GM18505 (cell line): ENCODE measurements at regions not wholly inside any gene's neighbourhood (a gene's known extent, or its start where the extent isn't known, plus 50 kb on each side); places are given as distances from the start of the nearest gene placed in this dataset.

Experiments
- ATAC-seq: cut with Tn5 transposase; IDR thresholded peaks from one replicate; pipeline ENCODE4 v1.9.1; 2021; ENCODE audit not compliant: unreplicated experiment
- POLR2A ChIP-seq: IDR thresholded peaks from 4 replicates; pipeline ENCODE4 v1.6.1; 2011; ENCODE audit warnings: borderline replicate concordance; ENCODE audit not compliant: insufficient read depth, insufficient read length; ENCODE audit errors: extremely low read depth

DNA sequence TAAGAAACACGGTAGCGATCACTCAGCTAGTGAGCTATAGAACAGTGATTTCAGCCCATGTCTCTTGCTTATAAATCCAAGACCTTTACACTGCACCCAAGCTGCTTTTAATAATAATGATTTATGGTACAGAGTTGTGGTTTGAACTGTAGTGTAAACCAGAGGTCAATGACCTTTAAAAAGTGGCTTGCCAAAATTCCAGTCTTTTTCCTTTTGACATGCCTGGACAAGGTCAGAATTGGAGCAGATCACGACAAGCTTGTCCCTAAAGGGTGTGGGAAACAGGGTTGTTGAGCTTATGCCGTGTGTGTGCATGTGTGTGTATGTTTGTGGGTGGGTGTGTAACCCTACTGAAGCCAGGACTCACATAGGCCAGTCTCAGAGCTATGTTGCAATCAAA is 225.3 kb upstream of the CLINT1 start:
- TF ChIP-seq POLR2A, result no peak
- ATAC-seq, result no peak

DNA sequence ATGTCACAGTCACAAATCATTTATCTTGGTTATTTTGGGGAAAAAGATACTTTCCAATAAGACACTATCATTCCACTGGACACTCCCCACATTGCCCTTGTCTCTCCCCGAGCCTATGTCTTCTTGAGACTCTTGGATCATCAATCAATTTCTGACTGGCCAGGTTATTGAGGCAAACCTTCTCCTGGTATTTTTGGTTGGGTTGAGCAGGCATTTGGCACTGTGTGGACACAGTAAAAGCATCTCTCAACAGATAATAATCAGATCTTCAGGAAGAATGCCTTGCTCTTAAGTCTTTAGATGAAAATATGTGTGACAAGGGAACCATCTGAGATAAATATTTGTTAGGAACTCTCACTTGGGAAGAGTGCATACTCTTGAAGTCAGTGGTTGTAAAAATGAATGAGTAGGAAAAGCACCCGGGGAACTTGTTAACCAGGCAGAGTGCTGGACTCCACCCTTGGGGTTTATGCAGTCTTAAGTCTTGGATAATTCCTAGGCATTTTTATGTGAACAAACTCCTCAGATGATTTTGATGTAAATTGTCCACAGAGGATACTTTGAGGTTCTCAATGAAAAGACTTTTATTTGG is 223.8 kb upstream of the CLINT1 start:
- ATAC-seq, result no peak
- no peak for TF ChIP-seq POLR2A

DNA sequence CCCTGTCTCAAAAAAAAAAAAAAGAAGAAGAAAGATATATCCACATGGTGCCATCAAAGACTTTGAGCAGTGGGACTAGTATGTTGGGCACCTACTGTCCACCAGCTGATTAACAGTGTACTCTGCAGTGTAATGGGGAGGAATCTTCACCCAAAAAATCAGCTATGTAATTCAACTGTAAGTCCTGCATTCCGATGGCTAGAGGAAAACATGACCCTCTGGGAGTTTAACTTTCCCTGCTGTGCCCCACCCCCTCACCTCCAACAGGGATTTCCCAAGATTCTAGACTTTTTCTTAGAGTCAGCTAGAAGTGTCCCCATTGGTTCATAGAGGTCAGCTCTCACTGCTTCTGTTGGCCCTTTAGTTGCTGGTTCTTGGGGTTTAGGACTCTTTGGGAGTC is 221.2 kb upstream of the CLINT1 start:
- no peak for ATAC-seq
- no peak for TF ChIP-seq POLR2A

- TF ChIP-seq POLR2A, result no peak
- no peak for ATAC-seq
Measured at GRCh38 chr5:158079097-158079496, 220.2 kb upstream of the CLINT1 start.

- no peak for ATAC-seq
- TF ChIP-seq POLR2A, result no peak
Measured at GRCh38 chr5:158074992-158075769, 216.2 kb upstream of the CLINT1 start.

GRCh38 chr5:158074597-158074991 is 215.6 kb upstream of the CLINT1 start:
- TF ChIP-seq POLR2A, result no peak

GRCh38 chr5:158070859-158071258 is 211.9 kb upstream of the CLINT1 start:
- no peak for TF ChIP-seq POLR2A
- no peak for ATAC-seq

More at GRCh38 chr5:158074597-158074991, 215.6 kb upstream of the CLINT1 start:
- no peak for ATAC-seq

DNA sequence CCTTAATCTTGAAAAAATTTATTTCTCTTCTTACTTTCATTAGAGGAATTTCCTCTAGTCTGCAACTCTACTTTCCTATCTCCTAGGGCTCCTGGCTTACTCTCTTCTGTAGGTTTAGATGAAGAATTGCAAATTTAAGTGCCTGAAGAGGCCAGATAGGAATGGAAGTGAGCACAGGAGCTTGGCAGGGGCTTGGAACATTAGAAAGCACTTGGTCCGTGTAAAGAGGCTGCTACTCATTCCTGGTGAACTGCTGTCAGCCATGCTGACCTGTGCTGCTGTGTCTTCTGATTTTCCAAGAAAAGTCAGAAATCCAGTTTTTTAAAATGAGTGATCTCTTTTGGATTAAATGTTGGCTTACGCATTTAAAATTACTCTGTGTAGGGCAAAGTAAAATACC is 210.9 kb upstream of the CLINT1 start:
- no peak for ATAC-seq
- TF ChIP-seq POLR2A, result no peak

GRCh38 chr5:158068964-158069363 is 210.0 kb upstream of the CLINT1 start:
- ATAC-seq, result no peak
- TF ChIP-seq POLR2A, result no peak

DNA sequence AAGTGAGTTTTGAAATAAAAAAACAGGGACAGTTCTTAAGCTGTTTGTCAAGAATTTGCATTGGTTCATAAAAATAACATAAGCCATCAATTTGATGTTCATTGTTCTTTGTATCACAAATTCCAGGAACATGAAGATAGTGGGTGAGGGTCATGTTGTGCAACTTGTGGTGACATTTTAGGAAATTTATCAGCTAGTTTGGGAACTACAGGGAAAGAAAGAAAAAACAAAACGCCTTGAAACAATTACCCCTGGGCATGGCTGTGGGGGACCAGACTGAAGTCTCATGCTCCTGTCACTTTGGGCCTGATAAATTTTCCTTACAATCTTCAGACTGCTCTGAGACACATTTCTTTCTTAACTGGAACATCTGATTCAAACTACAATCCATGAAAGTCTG is 207.1 kb upstream of the CLINT1 start:
- no peak for TF ChIP-seq POLR2A
- ATAC-seq, result no peak

DNA sequence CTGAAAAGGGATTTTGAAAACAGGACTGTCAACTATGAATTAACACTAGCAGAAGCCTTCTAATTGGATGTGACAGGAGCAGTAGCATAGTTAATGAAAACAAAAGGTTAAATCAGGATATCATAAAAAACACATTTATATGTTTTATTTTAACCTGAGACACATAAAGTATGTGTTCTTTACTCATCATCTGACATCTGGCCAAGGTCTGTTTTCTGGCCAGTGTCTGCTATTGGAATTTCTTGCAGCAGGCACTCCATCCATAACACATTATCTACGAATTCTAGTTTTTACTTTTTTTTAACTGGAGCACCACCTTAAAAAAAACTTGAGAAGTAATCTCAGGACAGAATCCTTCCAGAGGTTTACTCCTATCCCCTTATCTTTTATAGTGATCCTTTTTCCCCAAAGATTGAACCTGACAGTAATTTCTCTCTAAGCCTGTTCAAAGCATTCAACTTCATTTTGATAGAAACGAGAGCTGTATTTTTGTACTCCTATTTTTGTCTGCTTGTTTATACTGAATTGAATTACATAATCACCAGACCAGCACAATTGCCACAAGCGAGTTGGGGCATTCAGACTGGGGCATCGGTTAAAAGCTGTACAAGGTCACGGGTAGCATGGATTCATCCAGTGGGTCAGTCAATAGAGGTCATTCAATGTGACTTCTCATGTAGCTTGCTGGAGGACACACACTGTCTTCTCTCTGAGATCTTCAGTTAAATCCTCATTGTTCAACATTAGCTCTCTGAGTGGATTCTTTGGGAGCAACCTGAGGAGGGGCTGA is 205.6 kb upstream of the CLINT1 start:
- no peak for ATAC-seq
- TF ChIP-seq POLR2A, result no peak

DNA sequence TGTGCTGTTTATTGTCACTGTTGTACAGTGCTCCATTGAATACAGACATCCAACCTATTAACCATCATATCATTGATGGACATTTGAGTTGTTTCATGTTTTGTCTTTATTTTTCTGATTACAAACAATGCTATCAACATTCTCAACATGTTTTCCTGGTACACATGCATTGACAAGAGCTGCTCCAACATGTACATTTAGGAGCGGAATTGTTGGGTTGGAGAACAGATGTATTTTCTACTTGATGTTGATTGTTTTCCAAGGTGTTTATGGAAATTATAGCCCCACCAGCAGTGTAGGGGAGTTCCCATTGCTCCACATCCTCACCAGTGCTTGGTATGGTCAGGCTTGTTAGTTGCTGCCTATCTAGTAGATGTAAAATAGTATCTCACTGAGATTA is 204.1 kb upstream of the CLINT1 start:
- no peak for TF ChIP-seq POLR2A
- ATAC-seq, result no peak

DNA sequence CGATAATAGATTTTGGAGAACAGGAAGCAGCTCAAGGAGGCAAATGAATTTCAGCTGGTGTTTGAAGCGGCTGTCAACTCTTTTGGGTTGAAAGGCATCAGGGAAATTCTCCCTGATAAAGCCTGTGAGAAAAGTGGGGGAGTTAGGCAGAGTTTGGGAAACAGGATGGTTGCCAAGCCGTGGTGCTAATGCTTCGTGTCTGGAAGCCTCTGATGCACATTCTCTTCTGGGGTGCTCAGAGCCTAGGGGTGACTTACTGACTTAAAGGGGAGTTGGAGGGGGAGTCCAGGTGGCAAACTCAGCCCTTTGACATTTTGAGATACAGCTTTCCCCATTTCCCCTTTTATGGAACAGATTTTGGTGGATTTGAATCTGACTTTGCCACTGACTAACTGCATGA is 202.5 kb upstream of the CLINT1 start:
- no peak for TF ChIP-seq POLR2A

DNA sequence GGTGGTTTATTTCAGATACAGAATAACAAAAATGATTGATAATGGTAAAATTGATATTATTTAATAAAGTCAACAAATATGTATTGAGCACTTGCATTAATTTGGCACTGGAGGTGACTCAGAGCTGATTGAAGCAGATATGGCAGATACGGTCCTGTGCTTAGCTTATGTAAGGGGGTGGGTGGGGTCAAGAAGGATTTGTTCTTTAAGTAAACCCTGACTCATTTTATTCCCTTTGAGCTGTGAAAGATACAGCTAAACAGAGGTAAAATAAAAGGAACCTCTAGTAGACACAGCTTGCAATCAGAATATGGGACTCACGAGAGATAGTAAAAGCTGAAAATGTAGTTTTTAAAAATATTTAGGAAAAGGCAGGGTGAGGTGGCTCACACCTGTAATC is 201.3 kb upstream of the CLINT1 start:
- ATAC-seq, result no peak

More for the DNA sequence above, 202.5 kb upstream of the CLINT1 start:
- no peak for ATAC-seq

More for the DNA sequence above, 201.3 kb upstream of the CLINT1 start:
- no peak for TF ChIP-seq POLR2A
